ENCODE measurements at regions not wholly inside any gene's neighbourhood (a gene's known extent, or its start where the extent isn't known, plus 50 kb on each side); places are given as distances from the start of the nearest gene placed in this dataset.

GRCh38 chr5:101788797-101789196 lies 507.3 kb downstream of the SLCO4C1 start:
- no peaks in the 10 kb centered on the region for H3K27me3 ChIP-seq (ENCODE audit: control insufficient read depth, insufficient read depth, low read length)
- in situ Hi-C loops (cut with HindIII; ENCODE audit: low pct_unique_long_range_greater_than_20kb, low sequenced_read_pairs), result no loop called here
- H3K9me3 ChIP-seq (ENCODE audit: control insufficient read depth, insufficient read depth, low read depth, low read length), result no peaks in the 10 kb centered on the region
- no peaks in the 10 kb centered on the region for H3K36me3 ChIP-seq (ENCODE audit: control insufficient read depth, insufficient read depth, low read length)
- ATAC-seq (no peak), DNase-seq (ENCODE audit: low read depth, low spot score) (no peak)
- H3K27ac ChIP-seq (ENCODE audit: low read length), result no peak overlapping the region
- intact Hi-C loops (cut with micrococcal nuclease; ENCODE audit: unreplicated experiment), result no loop called here
- H3K4me3 ChIP-seq (ENCODE audit: low read depth in 2 of 2, low read length in 2 of 2), result no peak overlapping the region
- no TSS peak for BruUV-seq (replicated peaks)
- CTCF ChIA-PET, result no interaction called here
- H3K4me1 ChIP-seq (ENCODE audit: control insufficient read depth, insufficient read depth, low read length), result no peaks in the 10 kb centered on the region
- TF ChIP-seq, protein P1, sequence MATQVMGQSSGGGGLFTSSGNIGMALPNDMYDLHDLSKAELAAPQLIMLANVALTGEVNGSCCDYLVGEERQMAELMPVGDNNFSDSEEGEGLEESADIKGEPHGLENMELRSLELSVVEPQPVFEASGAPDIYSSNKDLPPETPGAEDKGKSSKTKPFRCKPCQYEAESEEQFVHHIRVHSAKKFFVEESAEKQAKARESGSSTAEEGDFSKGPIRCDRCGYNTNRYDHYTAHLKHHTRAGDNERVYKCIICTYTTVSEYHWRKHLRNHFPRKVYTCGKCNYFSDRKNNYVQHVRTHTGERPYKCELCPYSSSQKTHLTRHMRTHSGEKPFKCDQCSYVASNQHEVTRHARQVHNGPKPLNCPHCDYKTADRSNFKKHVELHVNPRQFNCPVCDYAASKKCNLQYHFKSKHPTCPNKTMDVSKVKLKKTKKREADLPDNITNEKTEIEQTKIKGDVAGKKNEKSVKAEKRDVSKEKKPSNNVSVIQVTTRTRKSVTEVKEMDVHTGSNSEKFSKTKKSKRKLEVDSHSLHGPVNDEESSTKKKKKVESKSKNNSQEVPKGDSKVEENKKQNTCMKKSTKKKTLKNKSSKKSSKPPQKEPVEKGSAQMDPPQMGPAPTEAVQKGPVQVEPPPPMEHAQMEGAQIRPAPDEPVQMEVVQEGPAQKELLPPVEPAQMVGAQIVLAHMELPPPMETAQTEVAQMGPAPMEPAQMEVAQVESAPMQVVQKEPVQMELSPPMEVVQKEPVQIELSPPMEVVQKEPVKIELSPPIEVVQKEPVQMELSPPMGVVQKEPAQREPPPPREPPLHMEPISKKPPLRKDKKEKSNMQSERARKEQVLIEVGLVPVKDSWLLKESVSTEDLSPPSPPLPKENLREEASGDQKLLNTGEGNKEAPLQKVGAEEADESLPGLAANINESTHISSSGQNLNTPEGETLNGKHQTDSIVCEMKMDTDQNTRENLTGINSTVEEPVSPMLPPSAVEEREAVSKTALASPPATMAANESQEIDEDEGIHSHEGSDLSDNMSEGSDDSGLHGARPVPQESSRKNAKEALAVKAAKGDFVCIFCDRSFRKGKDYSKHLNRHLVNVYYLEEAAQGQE (IDR thresholded peaks at IDR 0.05; ENCODE audit: insufficient read depth in 1 of 2, low read depth in 2 of 2, low read length in 1 of 2), result no peak
- TF ChIP-seq TCF7L2 (IDR thresholded peaks at IDR 0.05; ENCODE audit: low read depth, low read length) (no peak), POLR2AphosphoS5 (IDR thresholded peaks at IDR 0.05; ENCODE audit: low read depth, low read length) (no peak), SIN3A (IDR thresholded peaks at IDR 0.05; ENCODE audit: borderline replicate concordance, insufficient read depth, low read depth, low read length) (no peak)
- TF ChIP-seq, protein P2, sequence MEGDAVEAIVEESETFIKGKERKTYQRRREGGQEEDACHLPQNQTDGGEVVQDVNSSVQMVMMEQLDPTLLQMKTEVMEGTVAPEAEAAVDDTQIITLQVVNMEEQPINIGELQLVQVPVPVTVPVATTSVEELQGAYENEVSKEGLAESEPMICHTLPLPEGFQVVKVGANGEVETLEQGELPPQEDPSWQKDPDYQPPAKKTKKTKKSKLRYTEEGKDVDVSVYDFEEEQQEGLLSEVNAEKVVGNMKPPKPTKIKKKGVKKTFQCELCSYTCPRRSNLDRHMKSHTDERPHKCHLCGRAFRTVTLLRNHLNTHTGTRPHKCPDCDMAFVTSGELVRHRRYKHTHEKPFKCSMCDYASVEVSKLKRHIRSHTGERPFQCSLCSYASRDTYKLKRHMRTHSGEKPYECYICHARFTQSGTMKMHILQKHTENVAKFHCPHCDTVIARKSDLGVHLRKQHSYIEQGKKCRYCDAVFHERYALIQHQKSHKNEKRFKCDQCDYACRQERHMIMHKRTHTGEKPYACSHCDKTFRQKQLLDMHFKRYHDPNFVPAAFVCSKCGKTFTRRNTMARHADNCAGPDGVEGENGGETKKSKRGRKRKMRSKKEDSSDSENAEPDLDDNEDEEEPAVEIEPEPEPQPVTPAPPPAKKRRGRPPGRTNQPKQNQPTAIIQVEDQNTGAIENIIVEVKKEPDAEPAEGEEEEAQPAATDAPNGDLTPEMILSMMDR (IDR thresholded peaks at IDR 0.05), result no peak
- POLR2A ChIA-PET, result no interaction called here

DNA sequence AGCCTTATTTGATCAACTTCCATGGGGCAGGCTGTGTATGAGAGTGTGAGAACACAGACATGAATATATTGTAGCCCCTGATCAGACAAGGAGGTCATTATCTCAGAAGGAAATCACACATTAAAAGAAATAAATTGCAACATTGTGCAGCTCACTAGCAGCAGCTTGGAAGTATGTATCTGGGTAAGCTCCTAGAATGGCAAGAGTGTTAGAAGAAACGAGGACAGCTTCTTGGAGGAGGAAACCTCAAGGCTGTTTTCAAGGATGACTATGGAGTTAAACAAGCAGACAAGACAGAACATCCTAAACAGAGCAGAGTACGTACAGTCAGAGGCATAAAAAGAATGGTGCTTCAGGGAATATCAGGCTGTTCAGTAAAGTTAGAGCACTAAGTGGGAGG lies 511.0 kb downstream of the SLCO4C1 start:
- H3K9me3 ChIP-seq (ENCODE audit: control insufficient read depth, insufficient read depth, low read depth, low read length), result no peaks in the 10 kb centered on the region
- H3K27ac ChIP-seq (ENCODE audit: low read length), result no peak overlapping the region
- ChIA-PET CTCF (no interaction called here), POLR2A (no interaction called here)
- no peaks in the 10 kb centered on the region for H3K4me1 ChIP-seq (ENCODE audit: control insufficient read depth, insufficient read depth, low read length)
- in situ Hi-C loops (cut with HindIII; ENCODE audit: low pct_unique_long_range_greater_than_20kb, low sequenced_read_pairs), result no loop called here
- no peaks in the 10 kb centered on the region for H3K36me3 ChIP-seq (ENCODE audit: control insufficient read depth, insufficient read depth, low read length)
- TF ChIP-seq POLR2AphosphoS5 (IDR thresholded peaks at IDR 0.05; ENCODE audit: low read depth, low read length), result no peak
- TF ChIP-seq TCF7L2 (IDR thresholded peaks at IDR 0.05; ENCODE audit: low read depth, low read length), result no peak
- TF ChIP-seq, protein P2 (IDR thresholded peaks at IDR 0.05), result no peak
- TF ChIP-seq, protein P1 (IDR thresholded peaks at IDR 0.05; ENCODE audit: insufficient read depth in 1 of 2, low read depth in 2 of 2, low read length in 1 of 2), result no peak
- no peak for TF ChIP-seq SIN3A (IDR thresholded peaks at IDR 0.05; ENCODE audit: borderline replicate concordance, insufficient read depth, low read depth, low read length)
- DNase-seq (ENCODE audit: low read depth, low spot score) (no peak), ATAC-seq (no peak)
- intact Hi-C loops (cut with micrococcal nuclease; ENCODE audit: unreplicated experiment), result no loop called here
- no peak overlapping the region for H3K4me3 ChIP-seq (ENCODE audit: low read depth in 2 of 2, low read length in 2 of 2)
- no peaks in the 10 kb centered on the region for H3K27me3 ChIP-seq (ENCODE audit: control insufficient read depth, insufficient read depth, low read length)
- BruUV-seq (replicated peaks), result no TSS peak
